SK-N-SH treated with all-trans-retinoic acid at 6 μM for 48 hours (cell line): ENCODE measurements at regions not wholly inside any gene's neighbourhood (a gene's known extent, or its start where the extent isn't known, plus 50 kb on each side); places are given as distances from the start of the nearest gene placed in this dataset.

Experiments used
- CSDC2 ChIP-seq: fragments of 250-450 bp; sonication (Bioruptor Pico); IDR thresholded peaks from 2 replicates; pipeline ENCODE4 v1.5.0; 2020; ENCODE audit warnings: mild to moderate bottlenecking, moderate library complexity
- GLIS3 ChIP-seq: fragments of 250-450 bp; sonication (Bioruptor Pico); IDR thresholded peaks from 2 replicates; pipeline ENCODE4 v1.5.0; 2020; ENCODE audit warnings: mild to moderate bottlenecking, moderate library complexity
- ISL1 ChIP-seq: fragments of 250-450 bp; sonication (Bioruptor Pico); IDR thresholded peaks from 2 replicates; pipeline ENCODE4 v2.1.2; 2022; ENCODE audit warnings: mild to moderate bottlenecking, moderate library complexity
- PPARA ChIP-seq: fragments of 250-450 bp; sonication (Bioruptor Pico); IDR thresholded peaks from 2 replicates; pipeline ENCODE4 v1.5.0; 2020; ENCODE audit warnings: mild to moderate bottlenecking, borderline replicate concordance
- RARB ChIP-seq: fragments of 250-450 bp; sonication (Bioruptor Pico); IDR thresholded peaks from 2 replicates; pipeline ENCODE4 v1.8.0; 2021; ENCODE audit warnings: mild to moderate bottlenecking, moderate library complexity
- ZFP3 ChIP-seq: fragments of 250-450 bp; sonication (Bioruptor Pico); IDR thresholded peaks from 2 replicates; pipeline ENCODE4 v1.5.0; 2020; ENCODE audit warnings: mild to moderate bottlenecking, moderate library complexity
- TF ChIP-seq, protein P1 (sequence below): fragments of 250-450 bp; sonication (Bioruptor Pico); IDR thresholded peaks from 2 replicates; pipeline ENCODE4 v1.8.0; 2021; ENCODE audit warnings: low read depth, mild to moderate bottlenecking, moderate library complexity, borderline replicate concordance

DNA sequence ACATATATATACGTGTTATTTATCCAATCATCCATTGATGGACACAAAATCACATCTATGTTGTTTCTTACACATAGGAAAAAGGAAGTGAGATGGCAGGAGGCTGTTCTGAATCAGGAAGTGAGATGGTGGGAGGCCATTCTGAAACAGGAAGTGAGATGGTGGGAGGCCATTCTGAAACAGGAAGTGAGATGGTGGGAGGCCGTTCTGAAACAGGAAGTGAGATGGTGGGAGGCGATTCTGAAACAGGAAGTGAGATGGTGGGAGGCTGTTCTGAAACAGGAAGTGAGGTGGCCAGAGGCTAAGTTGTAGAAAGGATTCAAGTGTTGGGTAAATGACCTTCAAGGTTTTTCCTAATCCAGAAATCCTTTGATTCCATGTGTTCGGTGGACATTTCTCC, 921.5 kb downstream of the TYW1 start:
- TF ChIP-seq CSDC2 (no peak), RARB (CRISPR knock-in tag) (no peak), GLIS3 (CRISPR knock-in tag) (no peak), ISL1 (CRISPR knock-in tag) (no peak), ZFP3 (CRISPR knock-in tag) (no peak), PPARA (CRISPR knock-in tag) (no peak)
- TF ChIP-seq, protein P1, sequence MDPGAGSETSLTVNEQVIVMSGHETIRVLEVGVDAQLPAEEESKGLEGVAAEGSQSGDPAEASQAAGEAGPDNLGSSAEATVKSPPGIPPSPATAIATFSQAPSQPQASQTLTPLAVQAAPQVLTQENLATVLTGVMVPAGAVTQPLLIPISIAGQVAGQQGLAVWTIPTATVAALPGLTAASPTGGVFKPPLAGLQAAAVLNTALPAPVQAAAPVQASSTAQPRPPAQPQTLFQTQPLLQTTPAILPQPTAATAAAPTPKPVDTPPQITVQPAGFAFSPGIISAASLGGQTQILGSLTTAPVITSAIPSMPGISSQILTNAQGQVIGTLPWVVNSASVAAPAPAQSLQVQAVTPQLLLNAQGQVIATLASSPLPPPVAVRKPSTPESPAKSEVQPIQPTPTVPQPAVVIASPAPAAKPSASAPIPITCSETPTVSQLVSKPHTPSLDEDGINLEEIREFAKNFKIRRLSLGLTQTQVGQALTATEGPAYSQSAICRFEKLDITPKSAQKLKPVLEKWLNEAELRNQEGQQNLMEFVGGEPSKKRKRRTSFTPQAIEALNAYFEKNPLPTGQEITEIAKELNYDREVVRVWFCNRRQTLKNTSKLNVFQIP (CRISPR knock-in tag), result no peak
